OCI-LY1 (cell line): ENCODE measurements at regions not wholly inside any gene's neighbourhood (a gene's known extent, or its start where the extent isn't known, plus 50 kb on each side); places are given as distances from the start of the nearest gene placed in this dataset.

Experiments used
- H2AFZ ChIP-seq: fragments of 200-600 bp; sonication (generic), shearing (Covaris generic); 2 replicates; pipeline ENCODE4 v1.6.0; 2014; ENCODE audit warnings: antibody characterized with exemption, mild to moderate bottlenecking, low read length
- H3F3A ChIP-seq: fragments of 200-600 bp; sonication (generic), shearing (Covaris generic); 2 replicates; pipeline ENCODE4 v1.6.0; 2014; ENCODE audit warnings: mild to moderate bottlenecking, antibody characterized with exemption, low read length, moderate library complexity; ENCODE audit not compliant: insufficient read depth
- H3K27ac ChIP-seq: fragments of 200-600 bp; sonication (generic); 2 replicates; pipeline ENCODE4 v1.5.1; 2014; ENCODE audit warnings: low read length, mixed run types, mild to moderate bottlenecking, low read depth; ENCODE audit not compliant: poor library complexity, severe bottlenecking
- H3K27me3 ChIP-seq: fragments of 200-600 bp; sonication (generic); 2 replicates; pipeline ENCODE4 v1.6.0; 2014; ENCODE audit warnings: antibody characterized with exemption, mild to moderate bottlenecking, low read length, moderate library complexity; ENCODE audit not compliant: insufficient read depth
- H3K36me3 ChIP-seq: fragments of 200-600 bp; sonication (generic); 2 replicates; pipeline ENCODE4 v1.6.1; 2014; ENCODE audit warnings: mild to moderate bottlenecking, antibody characterized with exemption, low read length, moderate library complexity, mixed read lengths; ENCODE audit not compliant: insufficient read depth
- H3K4me1 ChIP-seq: fragments of 200-600 bp; sonication (generic); 2 replicates; pipeline ENCODE4 v1.5.1; 2014; ENCODE audit warnings: mild to moderate bottlenecking, low read length, moderate library complexity; ENCODE audit not compliant: insufficient read depth, severe bottlenecking
- H3K4me2 ChIP-seq: fragments of 200-600 bp; sonication (generic), shearing (Covaris generic); 2 replicates; pipeline ENCODE4 v1.6.1; 2014; ENCODE audit warnings: low read length
- H3K4me3 ChIP-seq: fragments of 200-600 bp; sonication (generic); 2 replicates; pipeline ENCODE4 v1.5.1; 2014; ENCODE audit warnings: low read length, low read depth, mild to moderate bottlenecking, mixed read lengths; ENCODE audit not compliant: poor library complexity, severe bottlenecking
- H3K79me2 ChIP-seq: fragments of 200-600 bp; shearing (Covaris generic); 2 replicates; pipeline ENCODE4 v1.6.1; 2016; ENCODE audit warnings: mixed run types, low read length, mixed read lengths; ENCODE audit not compliant: insufficient read depth
- H3K9ac ChIP-seq: fragments of 200-600 bp; sonication (generic), shearing (Covaris generic); 2 replicates; pipeline ENCODE4 v1.6.1; 2014; ENCODE audit warnings: mild to moderate bottlenecking, low read length, mixed read lengths
- H3K9me2 ChIP-seq: fragments of 200-600 bp; sonication (generic), shearing (Covaris generic); 2 replicates; pipeline ENCODE4 v1.6.1; 2014; ENCODE audit warnings: low read depth, mild to moderate bottlenecking, low read length, mixed read lengths
- H3K9me3 ChIP-seq: fragments of 200-600 bp; shearing (Covaris generic); 2 replicates; pipeline ENCODE4 v1.6.1; 2014; ENCODE audit warnings: low read length, mixed read lengths
- H4K20me1 ChIP-seq: fragments of 200-600 bp; sonication (generic), shearing (Covaris generic); 2 replicates; pipeline ENCODE4 v1.6.0; 2016; ENCODE audit warnings: mild to moderate bottlenecking, low read length; ENCODE audit not compliant: insufficient read depth
- CTCF ChIP-seq: fragments of 200-600 bp; sonication (generic), shearing (Covaris generic); IDR thresholded peaks from 2 replicates; pipeline ENCODE4 v1.5.1; 2017; ENCODE audit warnings: mild to moderate bottlenecking, antibody characterized with exemption, low read length, moderate library complexity, mixed read lengths
- EZH2 ChIP-seq: fragments of 200-600 bp; sonication (generic), shearing (Covaris generic); IDR thresholded peaks from 2 replicates; pipeline ENCODE4 v1.8.0; 2017; ENCODE audit warnings: borderline replicate concordance, mixed run types, mild to moderate bottlenecking, antibody characterized with exemption, low read length, moderate library complexity, mixed read lengths

GRCh38 chr16:16972831-16973230 is 497.9 kb downstream of the XYLT1 start:
- TF ChIP-seq EZH2: no peak
- TF ChIP-seq CTCF: no peak
- no peaks in the 10 kb centered on the region for H3K9me2 ChIP-seq

GRCh38 chr16:16973707-16974591 is 496.8 kb downstream of the XYLT1 start:
- no peaks in the 10 kb centered on the region for H4K20me1 ChIP-seq
- H3K4me1 ChIP-seq: no peaks in the 10 kb centered on the region
- H3K79me2 ChIP-seq: no peaks in the 10 kb centered on the region
- H3K9me3 ChIP-seq: no peaks in the 10 kb centered on the region
- H3K27ac ChIP-seq: no peak overlapping the region
- no peak overlapping the region for H3K9ac ChIP-seq
- H2AFZ ChIP-seq: no peak overlapping the region
- H3K4me3 ChIP-seq: no peak overlapping the region
- H3K4me2 ChIP-seq: no peak overlapping the region
- no peaks in the 10 kb centered on the region for H3K27me3 ChIP-seq
- H3K9me2 ChIP-seq: no peaks in the 10 kb centered on the region
- H3K36me3 ChIP-seq: no peaks in the 10 kb centered on the region
- TF ChIP-seq EZH2: no peak
- H3F3A ChIP-seq: no peaks in the 10 kb centered on the region

More at GRCh38 chr16:16972831-16973230, 497.9 kb downstream of the XYLT1 start:
- H3K4me3 ChIP-seq: no peak overlapping the region
- H4K20me1 ChIP-seq: no peaks in the 10 kb centered on the region
- H3F3A ChIP-seq: no peaks in the 10 kb centered on the region
- no peaks in the 10 kb centered on the region for H3K4me1 ChIP-seq
- no peak overlapping the region for H3K4me2 ChIP-seq
- no peaks in the 10 kb centered on the region for H3K9me3 ChIP-seq
- H3K9ac ChIP-seq: no peak overlapping the region
- H3K36me3 ChIP-seq: no peaks in the 10 kb centered on the region
- no peak overlapping the region for H3K27ac ChIP-seq
- H2AFZ ChIP-seq: no peak overlapping the region
- no peaks in the 10 kb centered on the region for H3K27me3 ChIP-seq
- H3K79me2 ChIP-seq: no peaks in the 10 kb centered on the region

- no peaks in the 10 kb centered on the region for H3K9me2 ChIP-seq
- H3K79me2 ChIP-seq: no peaks in the 10 kb centered on the region
- no peaks in the 10 kb centered on the region for H3K4me1 ChIP-seq
- H2AFZ ChIP-seq: no peak overlapping the region
- H4K20me1 ChIP-seq: no peaks in the 10 kb centered on the region
- H3K27me3 ChIP-seq: no peaks in the 10 kb centered on the region
- H3F3A ChIP-seq: no peaks in the 10 kb centered on the region
- no peak overlapping the region for H3K4me2 ChIP-seq
- no peak overlapping the region for H3K27ac ChIP-seq
- no peaks in the 10 kb centered on the region for H3K36me3 ChIP-seq
- H3K9me3 ChIP-seq: no peaks in the 10 kb centered on the region
- no peak overlapping the region for H3K9ac ChIP-seq
- no peak overlapping the region for H3K4me3 ChIP-seq
- no peak for TF ChIP-seq CTCF
- TF ChIP-seq EZH2: no peak
These were observed 488.1 kb downstream of the XYLT1 start for GRCh38 chr16:16982614-16983013.
